ENCODE measurements at regions not wholly inside any gene's neighbourhood (a gene's known extent, or its start where the extent isn't known, plus 50 kb on each side); places are given as distances from the start of the nearest gene placed in this dataset.
"Not testable (repeated sequence)": the region's sequence is repeated elsewhere in the genome, so short reads cannot be mapped to it uniquely, and the experiment has no call there.

DNA sequence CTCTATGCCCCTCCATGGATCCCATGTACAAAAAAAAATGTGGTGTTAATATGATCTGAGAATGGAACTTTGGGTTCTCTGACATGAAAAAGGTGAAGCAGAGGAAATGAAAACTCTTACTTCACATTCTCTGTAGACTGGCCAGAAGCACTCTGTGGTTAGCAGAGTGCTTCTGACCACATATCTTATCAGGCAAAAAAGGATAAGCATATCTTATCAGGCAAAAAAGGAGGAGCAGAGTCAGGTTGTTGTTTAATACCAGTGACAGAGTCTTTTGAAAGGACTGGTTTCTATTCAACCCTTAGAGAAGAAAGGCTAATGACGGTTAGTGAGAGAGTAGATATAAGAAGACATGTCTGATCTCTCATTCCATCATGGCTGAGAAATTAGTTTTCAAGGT lies 1404.8 kb downstream of the SLITRK1 start:
- TF ChIP-seq POLR2AphosphoS5 (IDR thresholded peaks at IDR 0.05), result no peak
- no peak for TF ChIP-seq CTCF (IDR thresholded peaks at IDR 0.05)
- TF ChIP-seq POLR2A (IDR thresholded peaks at IDR 0.05), result no peak
- no peak for DNase-seq (ENCODE audit: low spot score)
- WGBS, result 88% methylated on average over 1 of the region's 1 CpG

DNA sequence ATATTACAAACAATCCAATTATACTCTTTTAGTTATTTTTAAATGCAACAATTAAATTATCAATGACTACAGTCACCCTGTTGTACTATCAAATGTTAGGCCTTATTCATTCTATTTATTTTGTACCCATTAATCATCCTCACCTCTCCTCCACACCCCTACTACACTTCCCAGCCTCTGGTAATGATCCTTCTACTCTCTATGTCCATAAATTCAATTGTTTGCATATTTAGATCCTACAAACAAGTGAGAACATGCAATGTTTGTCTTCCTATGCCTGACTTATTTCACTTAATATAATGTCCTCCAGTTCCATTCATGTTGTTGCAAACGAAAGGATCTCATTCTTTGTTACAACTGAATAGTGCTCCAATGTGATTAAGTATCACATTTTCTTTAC lies 1414.6 kb downstream of the SLITRK1 start:
- Histone ChIP-seq H3K4me1 (replicated peaks) (no peaks in the 10 kb centered on the region), H3K9me3 (no peaks in the 10 kb centered on the region), H3K36me3 (no peaks in the 10 kb centered on the region), H3K27me3 (replicated peaks; ENCODE audit: insufficient read depth) (no peaks in the 10 kb centered on the region), H3K27ac (no peak overlapping the region), H3K4me3 (no peak overlapping the region)
- no peak for TF ChIP-seq CTCF (IDR thresholded peaks at IDR 0.05)
- no peak for TF ChIP-seq POLR2AphosphoS5 (IDR thresholded peaks at IDR 0.05)
- TF ChIP-seq POLR2A (IDR thresholded peaks at IDR 0.05), result no peak
- intact Hi-C loops (cut with DNase I), result no loop called here
- DNase-seq (ENCODE audit: low spot score), result no peak
- 37% methylated on average over 1 of the region's 1 CpG for WGBS

More for the DNA sequence above, 1404.8 kb downstream of the SLITRK1 start:
- Histone ChIP-seq H3K27me3 (replicated peaks; ENCODE audit: insufficient read depth) (no peaks in the 10 kb centered on the region), H3K4me3 (no peak overlapping the region), H3K4me1 (replicated peaks) (no peaks in the 10 kb centered on the region), H3K9me3 (no peaks in the 10 kb centered on the region), H3K36me3 (no peaks in the 10 kb centered on the region), H3K27ac (no peak overlapping the region)
- intact Hi-C loops (cut with DNase I), result no loop called here

GRCh38 chr13:82459575-82459974 lies 1422.7 kb downstream of the SLITRK1 start:
- H3K27ac ChIP-seq; H3K9me3 ChIP-seq; DNase-seq (ENCODE audit: low spot score); H3K4me1 ChIP-seq (replicated peaks); H3K36me3 ChIP-seq; H3K27me3 ChIP-seq (replicated peaks; ENCODE audit: insufficient read depth); H3K4me3 ChIP-seq; intact Hi-C loops (cut with DNase I): not testable (repeated sequence)
- 71% methylated on average over 4 of the region's 4 CpGs for WGBS

GRCh38 chr13:82458169-82458568 lies 1424.1 kb downstream of the SLITRK1 start:
- intact Hi-C loops (cut with DNase I), result no loop called here
- no peak overlapping the region for H3K27ac ChIP-seq
- H3K4me3 ChIP-seq, result no peak overlapping the region
- DNase-seq (ENCODE audit: low spot score), result no peak
- H3K36me3 ChIP-seq, result no peaks in the 10 kb centered on the region
- no peaks in the 10 kb centered on the region for H3K27me3 ChIP-seq (replicated peaks; ENCODE audit: insufficient read depth)
- 97% methylated on average over 13 of the region's 13 CpGs for WGBS
- H3K9me3 ChIP-seq, result no peaks in the 10 kb centered on the region
- H3K4me1 ChIP-seq (replicated peaks), result no peaks in the 10 kb centered on the region
- TF ChIP-seq CTCF (IDR thresholded peaks at IDR 0.05) (no peak), POLR2AphosphoS5 (IDR thresholded peaks at IDR 0.05) (no peak), POLR2A (IDR thresholded peaks at IDR 0.05) (no peak)

- H3K9me3 ChIP-seq; H3K27ac ChIP-seq; H3K4me3 ChIP-seq; DNase-seq (ENCODE audit: low spot score); H3K36me3 ChIP-seq; H3K27me3 ChIP-seq (replicated peaks; ENCODE audit: insufficient read depth); intact Hi-C loops (cut with DNase I); H3K4me1 ChIP-seq (replicated peaks): not testable (repeated sequence)
- 89% methylated on average over 13 of the region's 13 CpGs for WGBS
These were observed 1424.7 kb downstream of the SLITRK1 start for GRCh38 chr13:82457548-82457947.

- Histone ChIP-seq H3K4me3 (no peak overlapping the region), H3K27me3 (replicated peaks; ENCODE audit: insufficient read depth) (no peaks in the 10 kb centered on the region), H3K27ac (no peak overlapping the region), H3K9me3 (no peaks in the 10 kb centered on the region), H3K4me1 (replicated peaks) (no peaks in the 10 kb centered on the region), H3K36me3 (no peaks in the 10 kb centered on the region)
- no peak for DNase-seq (ENCODE audit: low spot score)
- TF ChIP-seq CTCF (IDR thresholded peaks at IDR 0.05), result no peak
- intact Hi-C loops (cut with DNase I), result no loop called here
- 65% methylated on average over 1 of the region's 1 CpG for WGBS
These were observed 1434.7 kb downstream of the SLITRK1 start for GRCh38 chr13:82447416-82448077.
